ENCODE measurements at regions not wholly inside any gene's neighbourhood (a gene's known extent, or its start where the extent isn't known, plus 50 kb on each side); places are given as distances from the start of the nearest gene placed in this dataset.
"Not testable (repeated sequence)": the region's sequence is repeated elsewhere in the genome, so short reads cannot be mapped to it uniquely, and the experiment has no call there.

GRCh38 chr1:222060210-222060916, 318.5 kb upstream of the DUSP10 start:
- no peak for DNase-seq

GRCh38 chr1:222058249-222058648, 316.4 kb upstream of the DUSP10 start:
- DNase-seq, result no peak

- DNase-seq, result no peak
Observed at GRCh38 chr1:222057162-222057561, 315.3 kb upstream of the DUSP10 start.

GRCh38 chr1:222054416-222054815, 312.5 kb upstream of the DUSP10 start:
- DNase-seq, result no peak

- no peak for DNase-seq
Observed at GRCh38 chr1:222053790-222054294, 312.0 kb upstream of the DUSP10 start.

- DNase-seq, result not testable (repeated sequence)
Observed at GRCh38 chr1:222051311-222051710, 309.4 kb upstream of the DUSP10 start.

GRCh38 chr1:222049661-222050060, 307.8 kb upstream of the DUSP10 start:
- DNase-seq, result not testable (repeated sequence)

GRCh38 chr1:222049176-222049575, 307.3 kb upstream of the DUSP10 start:
- DNase-seq, result no peak

GRCh38 chr1:222048094-222048595, 306.3 kb upstream of the DUSP10 start:
- DNase-seq, result no peak

GRCh38 chr1:222047366-222047765, 305.5 kb upstream of the DUSP10 start:
- no peak for DNase-seq

GRCh38 chr1:222046684-222047263, 304.9 kb upstream of the DUSP10 start:
- DNase-seq, result no peak

GRCh38 chr1:222045786-222046185, 303.9 kb upstream of the DUSP10 start:
- no peak for DNase-seq

- DNase-seq, result no peak
Observed at GRCh38 chr1:222045236-222045635, 303.3 kb upstream of the DUSP10 start.

- no peak for DNase-seq
Observed at GRCh38 chr1:222043444-222044292, 301.8 kb upstream of the DUSP10 start.

- no peak for DNase-seq
Observed at GRCh38 chr1:222042120-222042519, 300.2 kb upstream of the DUSP10 start.

- DNase-seq, result no peak
Observed at GRCh38 chr1:222040955-222041354, 299.1 kb upstream of the DUSP10 start.

- no peak for DNase-seq
Observed at GRCh38 chr1:222040121-222040805, 298.4 kb upstream of the DUSP10 start.

- DNase-seq, result no peak
Observed at GRCh38 chr1:222038971-222039370, 297.1 kb upstream of the DUSP10 start.

GRCh38 chr1:222037720-222038119, 295.8 kb upstream of the DUSP10 start:
- no peak for DNase-seq

- DNase-seq, result no peak
Observed at GRCh38 chr1:222034790-222035189, 292.9 kb upstream of the DUSP10 start.

GRCh38 chr1:222033450-222033849, 291.6 kb upstream of the DUSP10 start:
- no peak for DNase-seq

GRCh38 chr1:222031318-222031717, 289.4 kb upstream of the DUSP10 start:
- no peak for DNase-seq

- no peak for DNase-seq
Observed at GRCh38 chr1:222028676-222029075, 286.8 kb upstream of the DUSP10 start.
